ENCODE measurements at regions not wholly inside any gene's neighbourhood (a gene's known extent, or its start where the extent isn't known, plus 50 kb on each side); places are given as distances from the start of the nearest gene placed in this dataset.

DNA sequence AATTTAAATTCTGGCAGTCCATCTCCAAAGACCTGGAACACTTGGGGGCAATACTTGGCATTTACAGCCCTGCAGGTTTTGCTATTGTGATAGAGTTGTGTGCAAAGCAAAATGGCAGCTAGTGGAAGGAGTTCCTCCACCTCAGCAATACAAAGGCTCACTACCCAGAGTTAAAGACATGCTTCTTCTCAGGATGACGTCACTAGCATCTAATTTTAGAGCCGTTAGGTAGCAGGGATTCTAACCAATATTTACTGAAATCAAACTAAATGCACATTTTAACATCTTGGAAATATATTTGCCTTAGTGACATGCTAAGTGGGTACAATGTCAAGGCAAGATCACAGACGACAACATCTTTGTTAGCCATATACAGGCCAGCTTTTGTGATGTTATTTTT lies 261.6 kb downstream of the MAN2A1 start:
- TF ChIP-seq CTCF (IDR thresholded peaks at IDR 0.05) (no peak), POLR2A (IDR thresholded peaks at IDR 0.05) (no peak)

All from testis (tissue), 2 donors.